Trophoblast cell (in vitro differentiated cells and primary cell): ENCODE measurements at regions not wholly inside any gene's neighbourhood (a gene's known extent, or its start where the extent isn't known, plus 50 kb on each side); places are given as distances from the start of the nearest gene placed in this dataset.

Experiments used
- DNase-seq, 2 donors: peaks; one replicate each; pipeline ENCODE4 v3.0.0-alpha.2; 2016
- H2AFZ ChIP-seq: 2 replicates; pipeline ENCODE4 v1.6.1; 2013; ENCODE audit warnings: low read length, moderate library complexity, mild to moderate bottlenecking; ENCODE audit not compliant: insufficient read depth, poor library complexity
- H2AK5ac ChIP-seq: 2 replicates; pipeline ENCODE4 v1.6.1; 2013; ENCODE audit warnings: mild to moderate bottlenecking, low read length
- H2BK120ac ChIP-seq: 2 replicates; pipeline ENCODE4 v1.6.1; 2013; ENCODE audit warnings: low read length, mild to moderate bottlenecking, moderate library complexity; ENCODE audit not compliant: insufficient read depth, poor library complexity
- H2BK12ac ChIP-seq: 2 replicates; pipeline ENCODE4 v1.6.1; 2013; ENCODE audit warnings: mild to moderate bottlenecking, low read length, moderate library complexity
- H2BK5ac ChIP-seq: 2 replicates; pipeline ENCODE4 v1.6.1; 2013; ENCODE audit warnings: low read length, low read depth, moderate library complexity, mild to moderate bottlenecking; ENCODE audit not compliant: poor library complexity
- H3K14ac ChIP-seq: 2 replicates; pipeline ENCODE4 v1.6.1; 2013; ENCODE audit warnings: mild to moderate bottlenecking, low read length
- H3K18ac ChIP-seq: 2 replicates; pipeline ENCODE4 v1.6.1; 2013; ENCODE audit warnings: mild to moderate bottlenecking, low read length
- H3K23ac ChIP-seq: 2 replicates; pipeline ENCODE4 v1.6.1; 2013; ENCODE audit warnings: low read length
- H3K27ac ChIP-seq: 2 replicates; pipeline ENCODE4 v1.5.1; 2013; ENCODE audit warnings: low read depth, mild to moderate bottlenecking, inconsistent platforms, low read length, moderate library complexity
- H3K27me3 ChIP-seq: 2 replicates; pipeline ENCODE4 v1.6.1; 2013; ENCODE audit warnings: inconsistent platforms, mild to moderate bottlenecking, low read length, moderate library complexity; ENCODE audit not compliant: insufficient read depth
- H3K36me3 ChIP-seq, 2 experiments: 1 replicate in 1 of 2; 2 replicates in 1 of 2; pipeline ENCODE4 v1.6.1; 2013; ENCODE audit warnings: low read length in 2 of 2, mild to moderate bottlenecking in 2 of 2, moderate library complexity in 1 of 2; ENCODE audit not compliant: insufficient read depth in 2 of 2, control insufficient read depth in 1 of 2
- H3K4ac ChIP-seq: 2 replicates; pipeline ENCODE4 v1.6.1; 2013; ENCODE audit warnings: low read depth, mild to moderate bottlenecking, low read length, moderate library complexity
- H3K4me1 ChIP-seq, 2 experiments: 1 replicate in 1 of 2; 2 replicates in 1 of 2; pipeline ENCODE4 v1.6.1; 2013; ENCODE audit warnings: low read length in 2 of 2, mild to moderate bottlenecking in 2 of 2, moderate library complexity in 1 of 2; ENCODE audit not compliant: insufficient read depth in 2 of 2, control insufficient read depth in 1 of 2
- H3K4me2 ChIP-seq: 2 replicates; pipeline ENCODE4 v1.6.1; 2013; ENCODE audit warnings: inconsistent platforms, mild to moderate bottlenecking, low read length, moderate library complexity
- H3K4me3 ChIP-seq: 2 replicates; pipeline ENCODE4 v1.5.1; 2013; ENCODE audit warnings: mild to moderate bottlenecking, low read depth, low read length, inconsistent platforms
- H3K79me1 ChIP-seq: one replicate; pipeline ENCODE4 v1.6.1; 2013; ENCODE audit warnings: low read length
- H3K79me2 ChIP-seq: 2 replicates; pipeline ENCODE4 v1.6.1; 2013; ENCODE audit warnings: low read length, mild to moderate bottlenecking; ENCODE audit not compliant: control insufficient read depth, insufficient read depth, poor library complexity
- H3K9ac ChIP-seq: 2 replicates; pipeline ENCODE4 v1.6.1; 2013; ENCODE audit warnings: mild to moderate bottlenecking, low read length
- H3K9me3 ChIP-seq: 2 replicates; pipeline ENCODE4 v1.6.1; 2013; ENCODE audit warnings: low read depth, mild to moderate bottlenecking, control low read depth, inconsistent platforms, low read length; ENCODE audit not compliant: insufficient read depth
- H4K12ac ChIP-seq: 2 replicates; pipeline ENCODE4 v1.6.1; 2013; ENCODE audit warnings: low read depth, mild to moderate bottlenecking, low read length, moderate library complexity
- H4K8ac ChIP-seq: 2 replicates; pipeline ENCODE4 v1.6.1; 2013; ENCODE audit warnings: low read depth, mild to moderate bottlenecking, low read length, moderate library complexity
- H4K91ac ChIP-seq: one replicate; pipeline ENCODE4 v1.6.1; 2013; ENCODE audit warnings: low read depth, mild to moderate bottlenecking, low read length, moderate library complexity
- WGBS: extraction: QIAGEN DNeasy Blood & Tissue Kit; methylation state at CpG from one replicate; pipeline ENCODE4 v1.1.7; 2013; ENCODE audit warnings: missing lambda C conversion rate; ENCODE audit not compliant: insufficient read length, insufficient coverage; ENCODE audit errors: extremely low coverage; 5-methylcytosine and 5-hydroxymethylcytosine counted together

- Histone ChIP-seq H3K9ac (no peak overlapping the region), H2AFZ (no peak overlapping the region), H3K9me3 (peaks cover 3% of the 10 kb centered on the region), H3K4ac (no peak overlapping the region), H3K14ac (no peak overlapping the region), H3K27me3 (no peaks in the 10 kb centered on the region), H3K36me3 (no peaks in the 10 kb centered on the region), H3K18ac (no peak overlapping the region), H3K4me3 (no peak overlapping the region), H2BK12ac (no peak overlapping the region), H2BK120ac (no peak overlapping the region), H4K8ac (no peak overlapping the region), H3K4me2 (no peak overlapping the region), H3K27ac (no peak overlapping the region), H4K12ac (no peak overlapping the region), H3K79me1 (no peaks in the 10 kb centered on the region), H2AK5ac (no peak overlapping the region), H3K23ac (no peak overlapping the region), H2BK5ac (no peak overlapping the region), H3K79me2 (no peaks in the 10 kb centered on the region), H4K91ac (no peak overlapping the region), H3K4me1 (no peaks in the 10 kb centered on the region)
- WGBS = no CpG with 5 or more reads among the region's 2 CpGs
- DNase-seq = no peak
Observed at GRCh38 chr21:22044431-22044830, 1046.2 kb downstream of the NCAM2 start.

- no peaks in the 10 kb centered on the region for H3K4me1 ChIP-seq
- no peak overlapping the region for H3K4ac ChIP-seq
- no peak overlapping the region for H3K18ac ChIP-seq
- H4K8ac ChIP-seq = no peak overlapping the region
- H2BK120ac ChIP-seq = no peak overlapping the region
- no peak overlapping the region for H4K91ac ChIP-seq
- H2AFZ ChIP-seq = no peak overlapping the region
- H3K79me2 ChIP-seq = no peaks in the 10 kb centered on the region
- no peak overlapping the region for H2BK5ac ChIP-seq
- no peak overlapping the region for H3K4me3 ChIP-seq
- no peak overlapping the region for H2AK5ac ChIP-seq
- no peaks in the 10 kb centered on the region for H3K36me3 ChIP-seq
- H3K27ac ChIP-seq = no peak overlapping the region
- DNase-seq = no peak
- no peaks in the 10 kb centered on the region for H3K9me3 ChIP-seq
- H2BK12ac ChIP-seq = no peak overlapping the region
- H3K23ac ChIP-seq = no peak overlapping the region
- H3K4me2 ChIP-seq = no peak overlapping the region
- H4K12ac ChIP-seq = no peak overlapping the region
- H3K27me3 ChIP-seq = no peaks in the 10 kb centered on the region
- no peaks in the 10 kb centered on the region for H3K79me1 ChIP-seq
- H3K9ac ChIP-seq = no peak overlapping the region
- no peak overlapping the region for H3K14ac ChIP-seq
Observed at GRCh38 chr21:22046576-22046975, 1048.4 kb downstream of the NCAM2 start.

- no peak overlapping the region for H3K18ac ChIP-seq
- no peak overlapping the region for H2BK5ac ChIP-seq
- no peak overlapping the region for H2BK120ac ChIP-seq
- no peak overlapping the region for H2AFZ ChIP-seq
- H3K14ac ChIP-seq = no peak overlapping the region
- DNase-seq = no peak
- H3K36me3 ChIP-seq = no peaks in the 10 kb centered on the region
- no peaks in the 10 kb centered on the region for H3K79me2 ChIP-seq
- H3K4me2 ChIP-seq = no peak overlapping the region
- H2AK5ac ChIP-seq = no peak overlapping the region
- no peak overlapping the region for H4K12ac ChIP-seq
- H4K8ac ChIP-seq = no peak overlapping the region
- no peak overlapping the region for H4K91ac ChIP-seq
- no peak overlapping the region for H2BK12ac ChIP-seq
- H3K4me1 ChIP-seq = no peaks in the 10 kb centered on the region
- no peaks in the 10 kb centered on the region for H3K79me1 ChIP-seq
- WGBS = no CpG with 5 or more reads among the region's 5 CpGs
- H3K23ac ChIP-seq = no peak overlapping the region
- no peak overlapping the region for H3K4ac ChIP-seq
- no peaks in the 10 kb centered on the region for H3K27me3 ChIP-seq
- no peaks in the 10 kb centered on the region for H3K9me3 ChIP-seq
- H3K9ac ChIP-seq = no peak overlapping the region
- no peak overlapping the region for H3K4me3 ChIP-seq
- H3K27ac ChIP-seq = no peak overlapping the region
Observed at GRCh38 chr21:22056904-22057303, 1058.7 kb downstream of the NCAM2 start.

- Histone ChIP-seq H2BK120ac (no peak overlapping the region), H3K36me3 (no peaks in the 10 kb centered on the region), H3K27ac (no peak overlapping the region), H3K79me2 (no peaks in the 10 kb centered on the region), H3K14ac (no peak overlapping the region), H3K18ac (no peak overlapping the region), H4K91ac (no peak overlapping the region), H3K4ac (no peak overlapping the region), H3K23ac (no peak overlapping the region), H3K4me3 (no peak overlapping the region), H3K4me2 (no peak overlapping the region), H4K12ac (no peak overlapping the region), H3K79me1 (no peaks in the 10 kb centered on the region), H2BK5ac (no peak overlapping the region), H3K4me1 (no peaks in the 10 kb centered on the region), H2AFZ (no peak overlapping the region), H2BK12ac (no peak overlapping the region), H3K27me3 (no peaks in the 10 kb centered on the region), H4K8ac (no peak overlapping the region), H2AK5ac (no peak overlapping the region), H3K9ac (no peak overlapping the region), H3K9me3 (no peaks in the 10 kb centered on the region)
- no peak for DNase-seq
Observed at GRCh38 chr21:22062472-22063139, 1064.4 kb downstream of the NCAM2 start.
